Uterus (tissue), 2 donors: ENCODE measurements at regions not wholly inside any gene's neighbourhood (a gene's known extent, or its start where the extent isn't known, plus 50 kb on each side); places are given as distances from the start of the nearest gene placed in this dataset.

Experiments used
- CTCF ChIP-seq, 4 experiments: fragments of 200-600 bp in 2 of 4; fragments of 450-650 bp in 2 of 4; sonication (generic) in 2 of 4; IDR thresholded peaks; one replicate each; pipeline ENCODE4 v1.5.1; 2016 to 2019; ENCODE audit warnings: antibody characterized with exemption in 4 of 4, mild to moderate bottlenecking in 2 of 4, moderate library complexity in 1 of 4
- POLR2A ChIP-seq, 2 donors: fragments of 450-650 bp; IDR thresholded peaks; one replicate each; pipeline ENCODE4 v1.6.1; 2016; ENCODE audit warnings: antibody characterized with exemption in 2 of 2, mild to moderate bottlenecking in 1 of 2, moderate library complexity in 1 of 2

- TF ChIP-seq CTCF (IDR thresholded peaks at IDR 0.05) (no peak), POLR2A (IDR thresholded peaks at IDR 0.05) (no peak)
Measured at GRCh38 chr4:131764730-131765129, 1384.4 kb upstream of the PCDH10 start.
